ENCODE measurements at regions not wholly inside any gene's neighbourhood (a gene's known extent, or its start where the extent isn't known, plus 50 kb on each side); places are given as distances from the start of the nearest gene placed in this dataset.

DNA sequence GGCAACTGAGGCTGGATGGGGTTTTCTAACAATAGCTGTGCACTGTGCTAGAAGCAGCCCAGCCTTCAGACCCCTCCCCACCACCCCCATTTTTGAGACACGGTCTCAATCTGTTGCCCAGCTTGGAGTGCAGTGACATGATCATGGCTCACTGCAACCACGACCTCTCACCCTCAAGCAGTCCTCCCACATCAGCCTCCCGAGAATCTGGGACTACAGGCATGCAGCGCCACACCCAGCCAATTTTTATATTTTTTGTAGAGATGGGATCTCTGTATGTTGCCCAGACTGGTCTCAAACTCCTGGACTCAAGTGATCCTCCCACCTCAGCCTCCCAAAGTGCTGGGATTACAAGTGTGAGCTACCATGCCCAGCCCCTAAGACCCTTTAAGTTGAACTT is 182.5 kb downstream of the DRD1 start:
- TF ChIP-seq, protein P1, sequence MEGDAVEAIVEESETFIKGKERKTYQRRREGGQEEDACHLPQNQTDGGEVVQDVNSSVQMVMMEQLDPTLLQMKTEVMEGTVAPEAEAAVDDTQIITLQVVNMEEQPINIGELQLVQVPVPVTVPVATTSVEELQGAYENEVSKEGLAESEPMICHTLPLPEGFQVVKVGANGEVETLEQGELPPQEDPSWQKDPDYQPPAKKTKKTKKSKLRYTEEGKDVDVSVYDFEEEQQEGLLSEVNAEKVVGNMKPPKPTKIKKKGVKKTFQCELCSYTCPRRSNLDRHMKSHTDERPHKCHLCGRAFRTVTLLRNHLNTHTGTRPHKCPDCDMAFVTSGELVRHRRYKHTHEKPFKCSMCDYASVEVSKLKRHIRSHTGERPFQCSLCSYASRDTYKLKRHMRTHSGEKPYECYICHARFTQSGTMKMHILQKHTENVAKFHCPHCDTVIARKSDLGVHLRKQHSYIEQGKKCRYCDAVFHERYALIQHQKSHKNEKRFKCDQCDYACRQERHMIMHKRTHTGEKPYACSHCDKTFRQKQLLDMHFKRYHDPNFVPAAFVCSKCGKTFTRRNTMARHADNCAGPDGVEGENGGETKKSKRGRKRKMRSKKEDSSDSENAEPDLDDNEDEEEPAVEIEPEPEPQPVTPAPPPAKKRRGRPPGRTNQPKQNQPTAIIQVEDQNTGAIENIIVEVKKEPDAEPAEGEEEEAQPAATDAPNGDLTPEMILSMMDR (IDR thresholded peaks at IDR 0.05): no peak

DNA sequence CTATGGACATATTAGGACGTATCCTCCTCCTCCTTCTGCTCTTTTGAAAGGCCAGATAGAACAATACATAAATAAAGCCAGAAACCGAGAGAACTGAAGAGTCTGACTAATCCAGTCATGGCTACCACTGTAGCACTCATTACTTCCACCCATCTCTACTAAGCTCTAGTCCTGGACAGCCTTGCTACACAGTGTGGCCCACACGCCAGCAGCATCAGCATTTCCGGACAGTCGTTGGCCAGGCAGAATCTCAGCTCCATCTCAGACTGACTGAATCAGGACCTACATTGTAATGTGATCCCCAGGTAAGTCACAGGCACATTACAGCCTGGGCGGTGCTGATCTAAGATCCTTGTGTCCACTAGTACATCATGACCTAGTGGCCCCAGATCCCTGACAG is 182.9 kb downstream of the DRD1 start:
- TF ChIP-seq, protein P1 (IDR thresholded peaks at IDR 0.05): no peak

DNA sequence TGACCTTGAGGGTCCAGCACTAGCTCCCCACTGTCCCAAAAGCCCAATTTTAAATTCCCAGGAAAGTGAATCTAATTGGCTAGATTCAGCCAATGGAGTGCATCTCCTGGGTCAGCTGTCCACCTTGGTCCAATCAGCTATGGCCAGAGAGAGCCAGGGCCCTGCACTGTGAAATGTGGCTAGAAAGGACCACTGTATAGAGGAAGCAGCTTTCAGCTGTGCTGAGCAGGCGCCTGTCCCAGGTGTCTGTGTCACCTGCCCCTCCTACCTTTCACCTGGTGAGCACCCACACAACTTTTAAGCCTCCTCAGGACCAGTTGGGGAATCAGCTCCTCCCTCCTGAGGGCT is 186.2 kb downstream of the DRD1 start:
- TF ChIP-seq, protein P1 (IDR thresholded peaks at IDR 0.05): no peak

DNA sequence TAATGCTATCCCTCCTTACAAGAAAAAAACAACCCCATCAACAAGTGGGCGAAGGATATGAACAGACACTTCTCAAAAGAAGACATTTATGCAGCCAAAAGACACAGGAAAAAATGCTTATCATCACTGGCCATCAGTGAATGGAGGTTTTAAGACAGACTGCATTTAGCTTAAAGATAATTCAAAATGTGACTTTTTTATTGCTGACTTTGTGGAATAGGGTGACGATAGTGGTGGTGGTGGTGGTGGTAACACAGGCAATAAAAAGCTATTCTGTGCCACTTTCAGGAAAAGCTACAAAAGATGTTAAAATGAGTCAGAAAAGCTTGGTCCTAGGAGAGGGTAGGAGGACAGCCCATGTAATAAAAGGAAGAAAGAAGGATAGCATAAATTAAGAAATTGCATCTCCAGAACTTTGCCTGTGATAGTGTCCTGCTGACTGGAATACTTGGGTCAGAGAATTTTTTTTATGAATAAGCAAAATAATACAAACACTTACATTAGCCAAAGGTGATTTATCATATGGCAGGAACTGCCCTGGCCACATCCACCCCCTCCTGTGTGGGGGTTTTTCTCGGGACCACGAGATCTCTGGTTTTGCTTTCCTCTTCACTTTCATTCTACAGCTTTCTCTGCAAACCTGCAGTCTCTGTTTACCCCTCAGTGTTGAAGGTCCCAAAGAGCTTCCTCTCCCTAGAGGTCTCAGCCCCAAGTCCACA is 186.7 kb downstream of the DRD1 start:
- TF ChIP-seq, protein P1 (IDR thresholded peaks at IDR 0.05): no peak

DNA sequence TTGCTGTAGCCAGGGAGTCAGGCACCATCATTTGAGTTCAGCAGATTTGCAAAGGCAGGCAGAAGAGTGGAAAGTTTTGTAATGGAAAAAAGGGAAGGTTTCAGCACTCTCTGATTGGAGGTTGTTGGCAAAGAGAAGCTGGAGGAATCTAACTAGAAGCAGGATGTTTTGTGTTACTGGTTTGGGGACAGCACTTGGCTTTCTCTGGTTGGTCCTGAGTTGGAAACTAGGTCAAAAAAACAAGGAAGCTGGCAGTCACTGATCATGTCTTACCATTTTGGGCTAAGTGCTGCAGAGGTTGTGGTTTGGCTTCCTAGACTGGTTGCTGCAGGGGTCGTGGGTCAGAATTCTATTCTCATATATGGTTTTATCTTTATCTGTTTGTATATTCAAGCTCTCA is 189.8 kb downstream of the DRD1 start:
- TF ChIP-seq, protein P1 (IDR thresholded peaks at IDR 0.05): no peak

DNA sequence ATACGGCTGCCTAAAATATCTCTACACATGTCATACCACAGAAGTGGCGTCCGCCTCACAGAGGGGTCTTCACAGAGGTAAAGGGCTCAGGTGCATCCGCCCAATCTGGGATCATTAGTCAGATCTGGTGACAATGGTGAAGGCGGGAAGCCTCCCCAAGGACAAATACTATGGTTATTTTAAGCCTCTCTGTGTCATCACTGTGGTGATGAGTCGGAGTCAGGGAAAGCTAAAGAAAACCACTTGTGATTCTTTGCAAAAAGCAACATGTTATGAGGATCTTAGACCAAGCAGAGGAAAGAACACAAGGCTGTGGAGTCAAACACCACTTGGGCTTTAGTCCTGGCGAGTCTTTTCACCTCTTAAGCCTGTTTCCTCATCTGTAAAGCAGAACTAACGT is 190.4 kb downstream of the DRD1 start:
- TF ChIP-seq, protein P1 (IDR thresholded peaks at IDR 0.05): no peak

DNA sequence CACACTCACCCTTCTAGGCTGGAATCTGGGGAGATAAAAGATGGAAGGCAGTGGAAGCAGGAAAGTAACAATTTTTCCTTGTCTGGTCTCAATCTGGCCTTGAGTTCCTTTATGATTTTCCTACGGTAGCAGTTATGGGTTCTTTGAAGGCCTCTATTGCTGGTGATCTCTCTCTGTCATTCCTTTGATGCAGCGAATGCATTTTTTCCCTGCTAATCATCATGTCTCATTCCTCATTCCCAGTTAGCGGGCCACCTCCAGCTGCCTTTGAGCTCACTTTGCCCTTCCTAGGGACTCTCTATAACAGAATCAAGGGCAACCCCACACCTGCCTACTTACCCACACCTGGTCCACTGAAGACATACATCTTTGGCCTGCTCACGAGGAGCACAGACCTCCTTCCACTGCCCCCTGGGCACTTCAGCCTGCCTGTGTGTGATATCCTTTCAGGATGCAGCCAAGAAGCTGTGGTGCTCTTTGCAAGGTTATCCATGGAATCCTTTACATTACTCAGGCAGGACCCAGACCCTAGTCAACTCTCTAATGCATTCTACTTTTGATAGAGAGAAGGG is 191.7 kb downstream of the DRD1 start:
- TF ChIP-seq, protein P1 (IDR thresholded peaks at IDR 0.05): no peak
